PFSK-1 (cell line): ENCODE measurements at regions not wholly inside any gene's neighbourhood (a gene's known extent, or its start where the extent isn't known, plus 50 kb on each side); places are given as distances from the start of the nearest gene placed in this dataset.

Source experiments
- FOXP2 ChIP-seq: optimal IDR thresholded peaks from 2 replicates; pipeline ENCODE3; 2011; ENCODE audit warnings: borderline replicate concordance, control low read depth, inconsistent platforms; ENCODE audit not compliant: insufficient read depth; ENCODE audit errors: extremely low read length, extremely low read depth
- POLR2AphosphoS5 ChIP-seq: IDR thresholded peaks from 2 replicates; pipeline ENCODE4 v1.6.1; 2012; ENCODE audit warnings: low read depth, mild to moderate bottlenecking, control low read depth, low read length, moderate library complexity
- SIN3A ChIP-seq: IDR thresholded peaks from 2 replicates; pipeline ENCODE4 v1.6.1; 2012; ENCODE audit warnings: mild to moderate bottlenecking, low read length, moderate library complexity, borderline replicate concordance; ENCODE audit not compliant: insufficient read depth
- TAF1 ChIP-seq: IDR thresholded peaks from 2 replicates; pipeline ENCODE4 v1.6.1; 2012; ENCODE audit warnings: low read length, control low read depth, borderline replicate concordance; ENCODE audit not compliant: insufficient read depth
- TF ChIP-seq, protein P1 (sequence below), 2 experiments: IDR thresholded peaks; 2 replicates each; pipeline versions ENCODE4 v1.6.1 to v1.8.0; 2011 to 2012; ENCODE audit warnings: low read depth in 2 of 2, low read length in 2 of 2, control low read depth in 1 of 2, inconsistent platforms in 1 of 2, mild to moderate bottlenecking in 1 of 2, moderate library complexity in 1 of 2; ENCODE audit not compliant: insufficient read depth in 1 of 2

DNA sequence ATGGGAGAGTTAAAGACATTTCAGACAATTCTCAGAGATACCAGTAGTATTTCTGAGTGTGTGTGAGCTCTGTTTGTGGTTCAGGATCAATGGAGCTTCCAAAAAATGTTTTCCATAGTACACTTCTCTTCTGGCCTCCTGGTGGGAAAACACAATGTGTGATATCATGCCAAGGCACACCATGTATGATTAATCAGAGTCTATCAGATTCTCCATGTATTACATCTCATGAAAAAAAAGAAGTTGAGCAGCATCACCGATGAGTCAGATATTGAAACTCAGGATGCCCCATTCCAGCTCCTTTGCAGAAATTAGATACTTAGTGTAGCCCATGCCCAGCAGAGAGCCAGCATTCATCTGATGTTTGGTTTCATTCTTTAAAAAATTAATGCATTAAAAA lies 620.3 kb upstream of the POU3F3 start:
- TF ChIP-seq TAF1 (no peak), SIN3A (no peak), FOXP2 (no peak), POLR2AphosphoS5 (no peak)
- TF ChIP-seq, protein P1, sequence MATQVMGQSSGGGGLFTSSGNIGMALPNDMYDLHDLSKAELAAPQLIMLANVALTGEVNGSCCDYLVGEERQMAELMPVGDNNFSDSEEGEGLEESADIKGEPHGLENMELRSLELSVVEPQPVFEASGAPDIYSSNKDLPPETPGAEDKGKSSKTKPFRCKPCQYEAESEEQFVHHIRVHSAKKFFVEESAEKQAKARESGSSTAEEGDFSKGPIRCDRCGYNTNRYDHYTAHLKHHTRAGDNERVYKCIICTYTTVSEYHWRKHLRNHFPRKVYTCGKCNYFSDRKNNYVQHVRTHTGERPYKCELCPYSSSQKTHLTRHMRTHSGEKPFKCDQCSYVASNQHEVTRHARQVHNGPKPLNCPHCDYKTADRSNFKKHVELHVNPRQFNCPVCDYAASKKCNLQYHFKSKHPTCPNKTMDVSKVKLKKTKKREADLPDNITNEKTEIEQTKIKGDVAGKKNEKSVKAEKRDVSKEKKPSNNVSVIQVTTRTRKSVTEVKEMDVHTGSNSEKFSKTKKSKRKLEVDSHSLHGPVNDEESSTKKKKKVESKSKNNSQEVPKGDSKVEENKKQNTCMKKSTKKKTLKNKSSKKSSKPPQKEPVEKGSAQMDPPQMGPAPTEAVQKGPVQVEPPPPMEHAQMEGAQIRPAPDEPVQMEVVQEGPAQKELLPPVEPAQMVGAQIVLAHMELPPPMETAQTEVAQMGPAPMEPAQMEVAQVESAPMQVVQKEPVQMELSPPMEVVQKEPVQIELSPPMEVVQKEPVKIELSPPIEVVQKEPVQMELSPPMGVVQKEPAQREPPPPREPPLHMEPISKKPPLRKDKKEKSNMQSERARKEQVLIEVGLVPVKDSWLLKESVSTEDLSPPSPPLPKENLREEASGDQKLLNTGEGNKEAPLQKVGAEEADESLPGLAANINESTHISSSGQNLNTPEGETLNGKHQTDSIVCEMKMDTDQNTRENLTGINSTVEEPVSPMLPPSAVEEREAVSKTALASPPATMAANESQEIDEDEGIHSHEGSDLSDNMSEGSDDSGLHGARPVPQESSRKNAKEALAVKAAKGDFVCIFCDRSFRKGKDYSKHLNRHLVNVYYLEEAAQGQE (IDR thresholded peaks at IDR 0.05; ENCODE audit: insufficient read depth in 1 of 2, low read depth in 2 of 2, low read length in 2 of 2): no peak

DNA sequence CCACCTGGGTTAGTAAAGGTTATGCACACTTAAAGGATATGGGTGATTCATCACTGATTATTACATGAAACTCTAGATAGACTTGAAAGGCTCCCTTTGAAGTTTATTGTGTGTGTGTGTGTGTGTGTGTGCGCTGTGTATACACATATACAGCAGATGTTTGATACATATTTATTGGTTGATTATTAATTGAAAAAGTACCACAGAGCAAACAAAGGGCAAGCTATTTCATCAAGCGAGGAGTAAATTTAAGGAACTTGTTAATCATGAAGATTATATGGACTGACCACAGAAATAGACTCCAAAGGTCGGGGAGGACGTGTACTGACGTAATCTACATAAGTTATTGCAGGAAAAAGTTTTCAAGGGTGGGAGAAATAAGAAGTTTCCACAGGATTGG lies 617.4 kb upstream of the POU3F3 start:
- TF ChIP-seq SIN3A (no peak), TAF1 (no peak), FOXP2 (no peak), POLR2AphosphoS5 (no peak)
- TF ChIP-seq, protein P1 (IDR thresholded peaks at IDR 0.05; ENCODE audit: insufficient read depth in 1 of 2, low read depth in 2 of 2, low read length in 2 of 2): no peak

DNA sequence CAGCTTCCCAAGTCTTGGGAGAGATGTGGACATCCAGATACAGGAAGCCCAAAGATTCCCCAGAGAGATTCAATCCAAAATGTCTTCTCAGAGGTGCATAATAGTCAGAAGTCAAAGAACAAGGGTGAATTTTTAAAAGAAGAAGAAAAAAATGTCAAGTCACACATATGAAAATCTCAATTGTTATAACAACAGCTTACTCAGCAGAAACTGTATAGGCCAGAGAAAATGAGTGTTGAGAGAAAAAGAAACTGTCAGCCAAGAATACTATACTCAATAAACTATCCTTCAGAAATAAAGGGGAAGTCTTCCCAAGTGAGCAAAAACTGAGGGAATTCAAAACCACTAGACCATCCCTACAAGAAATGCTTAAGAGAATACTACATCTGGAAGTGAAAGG lies 612.9 kb upstream of the POU3F3 start:
- TF ChIP-seq, protein P1 (IDR thresholded peaks at IDR 0.05; ENCODE audit: insufficient read depth in 1 of 2, low read depth in 2 of 2, low read length in 2 of 2): no peak
- no peak for TF ChIP-seq FOXP2
- no peak for TF ChIP-seq TAF1
- no peak for TF ChIP-seq POLR2AphosphoS5
- no peak for TF ChIP-seq SIN3A

DNA sequence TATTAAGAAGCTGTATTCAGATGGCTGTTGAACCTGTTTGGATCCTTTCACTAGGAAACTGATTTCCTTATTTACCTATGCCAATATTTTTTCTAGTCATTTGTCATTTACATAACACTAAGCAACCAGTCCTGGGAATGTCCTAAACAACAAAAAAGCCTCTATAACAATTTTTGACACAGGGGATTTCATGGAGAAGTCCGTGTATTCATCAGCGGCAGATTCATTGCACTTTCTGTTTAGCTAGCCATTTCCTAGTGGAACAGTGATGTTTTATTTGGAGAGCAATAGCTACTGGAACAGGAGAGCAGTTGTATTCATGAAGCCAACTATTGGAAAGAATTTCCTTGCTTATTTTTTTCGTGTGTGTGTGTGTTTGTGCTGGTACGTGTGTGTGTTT lies 604.3 kb upstream of the POU3F3 start:
- no peak for TF ChIP-seq TAF1
- no peak for TF ChIP-seq FOXP2
- TF ChIP-seq POLR2AphosphoS5: no peak
- TF ChIP-seq SIN3A: no peak
- TF ChIP-seq, protein P1 (IDR thresholded peaks at IDR 0.05; ENCODE audit: insufficient read depth in 1 of 2, low read depth in 2 of 2, low read length in 2 of 2): no peak

DNA sequence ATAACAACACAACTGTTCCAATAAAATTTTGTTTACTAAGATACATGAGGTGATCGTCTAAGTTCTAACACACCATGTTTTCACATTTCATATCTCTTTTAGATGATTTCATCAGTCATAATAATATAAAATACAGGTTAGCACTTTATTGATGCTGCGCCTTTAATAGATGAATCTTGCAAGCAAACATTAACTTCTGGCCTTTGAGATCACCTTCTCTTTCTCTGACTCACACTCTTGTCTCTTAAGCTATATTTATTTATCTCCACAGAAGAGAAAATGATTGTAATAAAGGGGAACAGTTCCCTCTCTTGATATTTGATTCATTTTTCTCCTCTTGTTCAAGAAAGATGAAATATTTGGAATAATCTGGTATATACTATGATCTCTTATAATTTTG lies 603.3 kb upstream of the POU3F3 start:
- no peak for TF ChIP-seq POLR2AphosphoS5
- TF ChIP-seq, protein P1 (IDR thresholded peaks at IDR 0.05; ENCODE audit: insufficient read depth in 1 of 2, low read depth in 2 of 2, low read length in 2 of 2): no peak
- no peak for TF ChIP-seq TAF1
- no peak for TF ChIP-seq SIN3A
- TF ChIP-seq FOXP2: no peak
